Retinal pigment epithelial cell (primary cell): ENCODE measurements at regions not wholly inside any gene's neighbourhood (a gene's known extent, or its start where the extent isn't known, plus 50 kb on each side); places are given as distances from the start of the nearest gene placed in this dataset.

Experiments
- DNase-seq: peaks from one replicate; pipeline ENCODE4 v3.0.0-alpha.2; 2010; ENCODE audit warnings: low read depth
- H3K4me3 ChIP-seq: 2 replicates; pipeline ENCODE4 v1.5.1; 2011; ENCODE audit warnings: mild to moderate bottlenecking, low read length, control low read depth, moderate library complexity
- CTCF ChIP-seq: conservative IDR thresholded peaks from 2 replicates; pipeline ENCODE4 v1.5.1; 2011; ENCODE audit warnings: low read depth, low read length, control low read depth, inconsistent platforms

- TF ChIP-seq CTCF, result no peak
- no peak for DNase-seq
- no peak overlapping the region for H3K4me3 ChIP-seq
Observed at GRCh38 chr18:41864216-41864615, 90.8 kb upstream of the PIK3C3 start.

- DNase-seq, result no peak
- no peak for TF ChIP-seq CTCF
- no peak overlapping the region for H3K4me3 ChIP-seq
Observed at GRCh38 chr18:41862921-41863320, 92.1 kb upstream of the PIK3C3 start.

- no peak for DNase-seq
- TF ChIP-seq CTCF, result no peak
Observed at GRCh38 chr18:41860987-41861386, 94.0 kb upstream of the PIK3C3 start.

GRCh38 chr18:41858761-41859555 lies 96.1 kb upstream of the PIK3C3 start:
- DNase-seq, result no peak
- no peak overlapping the region for H3K4me3 ChIP-seq
- no peak for TF ChIP-seq CTCF

More at GRCh38 chr18:41860987-41861386, 94.0 kb upstream of the PIK3C3 start:
- H3K4me3 ChIP-seq, result no peak overlapping the region

DNA sequence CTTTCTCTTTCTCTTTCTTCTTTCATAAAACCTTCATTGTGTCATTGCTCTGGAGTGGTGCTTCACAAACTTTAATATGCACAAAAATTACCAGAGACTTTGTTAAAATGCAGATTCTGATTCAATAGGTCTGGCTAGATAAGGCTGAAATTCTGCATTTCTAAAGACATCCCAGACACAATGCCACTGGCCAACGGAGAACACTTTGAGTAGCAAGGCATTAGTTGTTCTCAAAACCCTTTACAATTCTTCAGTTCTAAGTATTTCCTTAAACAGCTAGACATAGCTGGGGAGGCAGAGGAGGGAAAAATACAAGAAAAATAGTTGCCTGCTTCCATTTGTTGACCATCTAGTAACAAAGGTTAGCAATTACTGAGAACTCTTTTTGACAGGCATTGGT lies 101.8 kb upstream of the PIK3C3 start:
- TF ChIP-seq CTCF, result no peak
- DNase-seq, result no peak
- no peak overlapping the region for H3K4me3 ChIP-seq

- no peak overlapping the region for H3K4me3 ChIP-seq
- DNase-seq, result no peak
- no peak for TF ChIP-seq CTCF
Observed at GRCh38 chr18:41850781-41851180, 104.3 kb upstream of the PIK3C3 start.

DNA sequence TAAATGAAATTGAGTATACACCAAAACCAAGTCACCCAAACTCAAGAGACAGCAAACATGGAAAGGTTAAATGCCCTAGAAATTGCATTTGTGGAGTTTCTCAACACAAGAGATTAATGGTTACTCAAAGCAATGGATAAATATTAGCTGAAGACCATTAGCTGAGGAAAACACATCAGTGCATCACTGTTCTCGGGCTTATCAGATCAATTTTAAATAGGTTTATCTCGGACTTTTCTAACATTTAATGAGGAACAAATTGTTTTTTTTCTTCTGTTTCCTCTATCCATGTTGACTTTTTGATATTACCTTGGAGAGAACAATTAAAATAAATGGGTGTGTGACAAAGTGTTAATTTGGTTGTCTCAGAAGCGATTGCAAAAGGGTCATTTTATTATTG lies 105.4 kb upstream of the PIK3C3 start:
- no peak for TF ChIP-seq CTCF
- no peak overlapping the region for H3K4me3 ChIP-seq
- DNase-seq, result no peak
